ENCODE measurements at regions not wholly inside any gene's neighbourhood (a gene's known extent, or its start where the extent isn't known, plus 50 kb on each side); places are given as distances from the start of the nearest gene placed in this dataset.

DNA sequence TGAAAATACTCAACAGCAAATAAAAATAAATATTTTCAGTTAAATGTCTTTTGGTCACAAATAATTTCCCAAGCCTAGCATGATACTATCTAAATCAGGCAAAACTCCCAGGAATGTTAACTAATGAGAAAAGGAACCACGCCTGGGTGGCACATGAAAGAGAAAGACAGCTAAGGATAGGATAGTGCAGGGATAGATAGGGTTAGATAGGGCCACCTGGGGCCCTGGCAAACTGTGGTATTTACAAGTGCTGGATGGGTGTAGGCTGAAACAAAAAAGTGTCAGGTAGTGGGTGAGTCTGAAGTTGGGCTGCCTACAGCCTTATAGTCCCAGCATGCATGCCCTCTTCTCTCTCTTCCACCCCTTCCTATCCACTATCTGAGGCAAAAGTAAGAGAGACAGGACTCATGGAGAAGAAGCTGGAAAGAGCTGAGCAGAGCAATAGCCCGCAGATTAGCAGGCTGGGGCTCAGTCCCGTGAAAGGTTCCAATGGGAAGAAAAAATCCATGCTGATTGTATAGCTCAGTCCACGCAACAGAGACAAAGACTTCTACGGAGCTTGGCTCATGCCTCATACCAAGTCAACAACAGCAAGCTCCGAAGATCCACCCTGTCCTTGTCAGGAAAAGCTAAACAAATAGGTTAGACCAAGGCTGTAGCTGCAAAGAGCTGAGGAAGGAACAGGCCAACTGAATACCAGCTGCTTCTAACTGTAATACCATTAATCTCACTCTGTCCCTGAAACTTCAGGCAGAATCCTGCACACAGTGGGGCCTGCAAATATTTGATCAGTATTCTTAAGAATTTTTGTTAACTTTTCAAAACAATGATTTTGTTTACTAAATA lies 342.1 kb upstream of the ATP11B start:
- TF ChIP-seq, protein P1, sequence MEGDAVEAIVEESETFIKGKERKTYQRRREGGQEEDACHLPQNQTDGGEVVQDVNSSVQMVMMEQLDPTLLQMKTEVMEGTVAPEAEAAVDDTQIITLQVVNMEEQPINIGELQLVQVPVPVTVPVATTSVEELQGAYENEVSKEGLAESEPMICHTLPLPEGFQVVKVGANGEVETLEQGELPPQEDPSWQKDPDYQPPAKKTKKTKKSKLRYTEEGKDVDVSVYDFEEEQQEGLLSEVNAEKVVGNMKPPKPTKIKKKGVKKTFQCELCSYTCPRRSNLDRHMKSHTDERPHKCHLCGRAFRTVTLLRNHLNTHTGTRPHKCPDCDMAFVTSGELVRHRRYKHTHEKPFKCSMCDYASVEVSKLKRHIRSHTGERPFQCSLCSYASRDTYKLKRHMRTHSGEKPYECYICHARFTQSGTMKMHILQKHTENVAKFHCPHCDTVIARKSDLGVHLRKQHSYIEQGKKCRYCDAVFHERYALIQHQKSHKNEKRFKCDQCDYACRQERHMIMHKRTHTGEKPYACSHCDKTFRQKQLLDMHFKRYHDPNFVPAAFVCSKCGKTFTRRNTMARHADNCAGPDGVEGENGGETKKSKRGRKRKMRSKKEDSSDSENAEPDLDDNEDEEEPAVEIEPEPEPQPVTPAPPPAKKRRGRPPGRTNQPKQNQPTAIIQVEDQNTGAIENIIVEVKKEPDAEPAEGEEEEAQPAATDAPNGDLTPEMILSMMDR (IDR thresholded peaks at IDR 0.05; ENCODE audit: poor library complexity, severe bottlenecking): no peak
- ATAC-seq (ENCODE audit: low read depth): no peak

DNA sequence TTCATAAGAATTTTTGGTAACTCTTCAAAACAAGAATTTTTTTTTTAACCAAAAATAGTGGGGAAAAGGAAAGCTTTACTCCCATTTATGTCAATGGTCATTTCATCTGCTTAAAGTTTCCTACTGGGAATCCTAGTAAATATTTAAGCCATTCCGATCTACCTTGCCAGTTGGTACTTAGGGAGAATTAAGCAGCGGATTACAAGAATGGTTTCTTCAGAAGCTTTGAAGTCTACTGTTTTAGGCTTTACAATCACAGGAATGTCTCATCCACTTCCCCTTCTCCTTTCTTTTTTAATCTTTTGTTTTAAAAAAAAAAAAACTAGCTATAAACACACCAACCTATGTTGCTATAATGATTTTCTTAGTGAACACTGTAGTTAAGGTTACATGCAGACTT lies 341.4 kb upstream of the ATP11B start:
- ATAC-seq (ENCODE audit: low read depth): no peak
- Histone ChIP-seq H3K4me1 (ENCODE audit: insufficient read depth, poor library complexity, severe bottlenecking) (no peaks in the 10 kb centered on the region), H3K36me3 (ENCODE audit: low read depth) (no peaks in the 10 kb centered on the region), H3K9me3 (ENCODE audit: severe bottlenecking) (no peaks in the 10 kb centered on the region), H3K27ac (ENCODE audit: poor library complexity, severe bottlenecking) (no peak overlapping the region), H3K4me3 (ENCODE audit: severe bottlenecking) (no peak overlapping the region), H3K27me3 (ENCODE audit: insufficient read depth, poor library complexity, severe bottlenecking) (no peaks in the 10 kb centered on the region)
- TF ChIP-seq, protein P1 (IDR thresholded peaks at IDR 0.05; ENCODE audit: poor library complexity, severe bottlenecking): no peak
- DNase-seq (ENCODE audit: low spot score): no peak

More for the DNA sequence above, 342.1 kb upstream of the ATP11B start:
- Histone ChIP-seq H3K4me1 (ENCODE audit: insufficient read depth, poor library complexity, severe bottlenecking) (no peaks in the 10 kb centered on the region), H3K36me3 (ENCODE audit: low read depth) (no peaks in the 10 kb centered on the region), H3K9me3 (ENCODE audit: severe bottlenecking) (no peaks in the 10 kb centered on the region), H3K27me3 (ENCODE audit: insufficient read depth, poor library complexity, severe bottlenecking) (no peaks in the 10 kb centered on the region), H3K4me3 (ENCODE audit: severe bottlenecking) (no peak overlapping the region), H3K27ac (ENCODE audit: poor library complexity, severe bottlenecking) (no peak overlapping the region)
- DNase-seq (ENCODE audit: low spot score): no peak

DNA sequence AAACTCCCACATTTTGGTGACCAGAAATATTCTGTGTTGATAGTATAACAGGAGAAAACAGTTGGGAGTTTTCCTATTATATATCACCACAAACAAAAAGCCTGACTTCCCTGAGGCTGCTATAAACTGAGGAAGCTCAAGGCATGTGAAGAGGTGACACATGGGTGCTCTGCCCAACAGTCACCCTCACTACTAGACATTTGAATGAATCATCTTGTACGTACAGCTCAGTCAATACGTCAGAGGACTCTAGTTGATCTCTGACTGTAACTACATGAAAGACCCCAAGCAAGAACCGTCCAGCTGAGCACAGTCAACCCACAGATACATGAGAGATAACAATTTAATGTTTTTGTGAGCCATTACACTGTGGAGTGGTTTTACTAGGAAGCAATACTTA lies 338.3 kb upstream of the ATP11B start:
- TF ChIP-seq, protein P1 (IDR thresholded peaks at IDR 0.05; ENCODE audit: poor library complexity, severe bottlenecking): no peak
- Histone ChIP-seq H3K4me1 (ENCODE audit: insufficient read depth, poor library complexity, severe bottlenecking) (no peaks in the 10 kb centered on the region), H3K4me3 (ENCODE audit: severe bottlenecking) (no peak overlapping the region), H3K36me3 (ENCODE audit: low read depth) (no peaks in the 10 kb centered on the region), H3K9me3 (ENCODE audit: severe bottlenecking) (no peaks in the 10 kb centered on the region), H3K27me3 (ENCODE audit: insufficient read depth, poor library complexity, severe bottlenecking) (no peaks in the 10 kb centered on the region), H3K27ac (ENCODE audit: poor library complexity, severe bottlenecking) (no peak overlapping the region)
- DNase-seq (ENCODE audit: low spot score) (no peak), ATAC-seq (ENCODE audit: low read depth) (no peak)

DNA sequence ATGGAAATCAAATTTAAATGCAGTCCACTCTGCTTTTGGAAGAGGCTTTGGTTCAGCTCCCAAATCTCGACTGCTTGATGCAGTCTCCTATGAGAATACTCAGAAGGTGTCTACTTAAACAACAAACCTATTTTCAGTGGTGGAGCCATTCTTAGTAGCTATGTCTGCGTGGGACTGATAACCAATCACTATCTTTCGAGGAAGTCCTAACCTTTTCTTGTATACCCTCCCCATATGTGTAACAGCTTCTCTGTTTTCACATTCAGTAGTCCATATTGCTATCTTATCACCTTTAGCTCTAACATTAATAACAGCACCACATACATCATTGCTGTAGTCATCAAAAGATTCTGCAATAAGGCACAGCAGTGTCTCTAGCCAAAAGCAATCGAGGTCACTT lies 333.0 kb upstream of the ATP11B start:
- no peak for ATAC-seq (ENCODE audit: low read depth)
- TF ChIP-seq, protein P1 (IDR thresholded peaks at IDR 0.05; ENCODE audit: poor library complexity, severe bottlenecking): no peak
- H3K9me3 ChIP-seq (ENCODE audit: severe bottlenecking): no peaks in the 10 kb centered on the region
- H3K27ac ChIP-seq (ENCODE audit: poor library complexity, severe bottlenecking): no peak overlapping the region
- H3K36me3 ChIP-seq (ENCODE audit: low read depth): no peaks in the 10 kb centered on the region
- no peaks in the 10 kb centered on the region for H3K27me3 ChIP-seq (ENCODE audit: insufficient read depth, poor library complexity, severe bottlenecking)
- H3K4me3 ChIP-seq (ENCODE audit: severe bottlenecking): no peak overlapping the region
- H3K4me1 ChIP-seq (ENCODE audit: insufficient read depth, poor library complexity, severe bottlenecking): no peaks in the 10 kb centered on the region
- no peak for DNase-seq (ENCODE audit: low spot score)

DNA sequence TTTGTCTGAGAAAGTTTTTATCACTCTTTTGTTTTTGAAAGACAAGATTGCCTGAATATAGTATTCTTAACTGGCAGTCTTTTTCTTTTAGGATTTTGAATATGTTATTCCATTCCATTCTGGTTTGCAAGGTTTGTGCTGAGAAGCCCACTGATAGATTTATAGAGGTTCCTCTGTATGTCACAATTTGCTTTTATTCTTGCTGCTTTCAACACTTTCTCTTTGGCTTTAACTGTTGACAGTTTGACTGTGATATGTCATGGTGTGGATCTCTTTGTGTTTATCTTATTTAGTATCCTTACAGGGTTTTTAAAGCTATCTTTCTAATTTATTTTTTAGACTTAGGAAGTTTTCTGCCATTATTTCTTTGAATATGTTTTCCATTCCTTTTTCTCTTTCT lies 331.2 kb upstream of the ATP11B start:
- Histone ChIP-seq H3K4me3 (ENCODE audit: severe bottlenecking) (no peak overlapping the region), H3K27ac (ENCODE audit: poor library complexity, severe bottlenecking) (no peak overlapping the region), H3K27me3 (ENCODE audit: insufficient read depth, poor library complexity, severe bottlenecking) (no peaks in the 10 kb centered on the region), H3K36me3 (ENCODE audit: low read depth) (no peaks in the 10 kb centered on the region), H3K4me1 (ENCODE audit: insufficient read depth, poor library complexity, severe bottlenecking) (no peaks in the 10 kb centered on the region), H3K9me3 (ENCODE audit: severe bottlenecking) (no peaks in the 10 kb centered on the region)
- TF ChIP-seq, protein P1 (IDR thresholded peaks at IDR 0.05; ENCODE audit: poor library complexity, severe bottlenecking): no peak
- DNase-seq (ENCODE audit: low spot score) (no peak), ATAC-seq (ENCODE audit: low read depth) (no peak)

Measured in RWPE2 (cell line).